MM.1S (cell line): ENCODE measurements at regions not wholly inside any gene's neighbourhood (a gene's known extent, or its start where the extent isn't known, plus 50 kb on each side); places are given as distances from the start of the nearest gene placed in this dataset.

Experiments used
- EZH2 ChIP-seq: fragments of 300-600 bp; sonication (generic); optimal IDR thresholded peaks from 2 replicates; pipeline ENCODE3; 2017; ENCODE audit warnings: low read depth, mild to moderate bottlenecking, antibody characterized with exemption, low read length, mixed read lengths
- EZH2phosphoT487 ChIP-seq: fragments of 300-600 bp; sonication (generic); IDR thresholded peaks from 2 replicates; pipeline ENCODE4 v1.6.1; 2018; ENCODE audit warnings: antibody characterized with exemption, low read length
- TF ChIP-seq, protein P1 (sequence below): fragments of 300-600 bp; sonication (generic); IDR thresholded peaks from 2 replicates; pipeline ENCODE4 v1.5.1; 2016; ENCODE audit warnings: antibody characterized with exemption, low read length, mixed read lengths

DNA sequence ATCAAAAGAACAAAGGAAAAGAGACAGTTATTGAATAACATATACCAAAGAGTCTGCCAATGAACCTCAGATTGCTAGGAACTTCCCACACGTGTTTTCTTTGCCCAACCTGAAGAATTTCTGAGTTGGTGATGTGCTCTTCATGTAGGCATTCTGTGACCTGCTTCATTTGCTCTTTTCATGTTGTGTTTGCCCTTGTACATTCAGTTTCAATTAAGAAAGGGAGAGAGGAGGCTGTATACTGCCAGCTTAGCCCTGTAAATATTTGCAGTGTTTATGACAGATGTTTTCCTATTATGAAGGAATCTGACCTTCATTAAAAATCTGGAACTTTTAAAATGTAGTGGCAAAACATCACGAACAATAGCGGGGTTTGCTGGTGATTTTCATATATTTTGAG lies 168.5 kb downstream of the GAS1 start:
- TF ChIP-seq, protein P1, sequence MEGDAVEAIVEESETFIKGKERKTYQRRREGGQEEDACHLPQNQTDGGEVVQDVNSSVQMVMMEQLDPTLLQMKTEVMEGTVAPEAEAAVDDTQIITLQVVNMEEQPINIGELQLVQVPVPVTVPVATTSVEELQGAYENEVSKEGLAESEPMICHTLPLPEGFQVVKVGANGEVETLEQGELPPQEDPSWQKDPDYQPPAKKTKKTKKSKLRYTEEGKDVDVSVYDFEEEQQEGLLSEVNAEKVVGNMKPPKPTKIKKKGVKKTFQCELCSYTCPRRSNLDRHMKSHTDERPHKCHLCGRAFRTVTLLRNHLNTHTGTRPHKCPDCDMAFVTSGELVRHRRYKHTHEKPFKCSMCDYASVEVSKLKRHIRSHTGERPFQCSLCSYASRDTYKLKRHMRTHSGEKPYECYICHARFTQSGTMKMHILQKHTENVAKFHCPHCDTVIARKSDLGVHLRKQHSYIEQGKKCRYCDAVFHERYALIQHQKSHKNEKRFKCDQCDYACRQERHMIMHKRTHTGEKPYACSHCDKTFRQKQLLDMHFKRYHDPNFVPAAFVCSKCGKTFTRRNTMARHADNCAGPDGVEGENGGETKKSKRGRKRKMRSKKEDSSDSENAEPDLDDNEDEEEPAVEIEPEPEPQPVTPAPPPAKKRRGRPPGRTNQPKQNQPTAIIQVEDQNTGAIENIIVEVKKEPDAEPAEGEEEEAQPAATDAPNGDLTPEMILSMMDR, result no peak
- TF ChIP-seq EZH2, result no peak
- TF ChIP-seq EZH2phosphoT487, result no peak
